ENCODE measurements at regions not wholly inside any gene's neighbourhood (a gene's known extent, or its start where the extent isn't known, plus 50 kb on each side); places are given as distances from the start of the nearest gene placed in this dataset.

DNA sequence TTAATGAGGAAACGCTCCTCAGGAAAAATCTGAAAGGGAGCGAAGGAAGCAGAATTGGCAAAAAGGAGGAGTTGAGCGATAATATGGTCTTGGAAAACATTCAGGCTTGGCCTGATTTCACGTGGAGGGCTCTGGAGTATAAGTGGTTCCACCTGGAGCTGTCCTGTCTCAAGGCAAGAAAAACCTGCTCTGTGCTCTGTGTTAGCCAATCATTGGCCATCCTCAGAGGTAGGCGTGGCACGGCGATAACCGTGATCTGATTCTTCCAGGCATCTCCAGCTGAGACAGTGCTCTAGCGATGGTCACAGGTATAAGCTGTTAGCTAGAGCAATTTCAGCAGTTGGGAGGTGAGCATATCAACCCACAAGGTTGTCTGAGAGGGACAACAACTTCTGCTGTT is 450.5 kb upstream of the MAF start:
- Mint-ChIP-seq H3K27ac (no peak overlapping the region), H3K27me3 (ENCODE audit: low read depth) (peaks cover 22% of the 10 kb centered on the region), H3K36me3 (no peaks in the 10 kb centered on the region), H3K4me3 (no peak overlapping the region), H3K9me3 (no peaks in the 10 kb centered on the region), H3K4me1 (peaks cover 1% of the 10 kb centered on the region)
- no peak for DNase-seq (ENCODE audit: low spot score in 2 of 2, unreplicated experiment in 2 of 2)
- no peak for TF ChIP-seq CTCF (IDR thresholded peaks at IDR 0.05; ENCODE audit: unreplicated experiment)

DNA sequence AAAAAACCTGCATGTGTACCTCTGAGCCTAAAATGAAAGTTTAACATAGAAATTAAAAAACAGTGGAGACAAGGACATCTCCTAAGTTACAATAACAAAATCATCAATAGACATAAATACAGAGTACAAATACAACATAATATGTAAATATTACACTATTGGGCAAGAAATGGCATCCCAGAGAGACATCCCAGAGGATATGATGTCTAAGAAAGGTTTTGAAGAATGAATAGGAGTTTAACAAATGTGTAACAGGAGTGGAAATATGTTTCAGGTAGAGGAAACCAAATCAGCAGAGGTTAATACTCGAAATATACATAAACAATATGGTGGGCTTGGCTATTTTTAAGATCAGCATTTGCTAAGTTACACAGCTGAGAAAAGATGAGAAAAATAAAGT is 447.7 kb upstream of the MAF start:
- Mint-ChIP-seq H3K9me3 (no peaks in the 10 kb centered on the region), H3K27ac (no peak overlapping the region), H3K4me3 (no peak overlapping the region), H3K4me1 (peaks cover 1% of the 10 kb centered on the region), H3K36me3 (no peaks in the 10 kb centered on the region), H3K27me3 (ENCODE audit: low read depth) (peaks cover 42% of the 10 kb centered on the region)
- TF ChIP-seq CTCF (IDR thresholded peaks at IDR 0.05; ENCODE audit: unreplicated experiment): no peak
- DNase-seq (ENCODE audit: low spot score in 2 of 2, unreplicated experiment in 2 of 2): no peak

DNA sequence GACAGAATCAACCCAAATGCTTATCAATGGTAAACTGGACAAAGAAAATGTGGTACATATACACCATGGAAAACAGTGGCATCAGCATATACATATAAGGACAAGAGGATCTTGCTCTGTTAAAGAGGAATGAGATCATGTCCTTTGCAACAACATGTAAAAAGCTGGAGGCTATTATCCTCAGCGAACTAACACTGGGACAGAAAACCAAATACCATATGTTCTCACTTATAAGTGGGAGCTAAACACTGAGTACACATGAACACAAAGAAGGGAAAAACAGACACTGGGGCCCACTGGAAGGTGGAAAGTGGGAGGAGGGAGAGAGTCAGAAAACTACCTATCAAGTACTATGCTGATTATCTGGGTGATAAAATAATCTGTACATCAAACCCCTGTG is 447.3 kb upstream of the MAF start:
- H3K36me3 Mint-ChIP-seq: no peaks in the 10 kb centered on the region
- H3K4me3 Mint-ChIP-seq: no peak overlapping the region
- H3K27ac Mint-ChIP-seq: no peak overlapping the region
- no peak for DNase-seq (ENCODE audit: low spot score in 2 of 2, unreplicated experiment in 2 of 2)
- H3K27me3 Mint-ChIP-seq (ENCODE audit: low read depth): peaks cover 44% of the 10 kb centered on the region
- no peaks in the 10 kb centered on the region for H3K9me3 Mint-ChIP-seq
- H3K4me1 Mint-ChIP-seq: peaks cover 1% of the 10 kb centered on the region
- TF ChIP-seq CTCF (IDR thresholded peaks at IDR 0.05; ENCODE audit: unreplicated experiment): no peak

- TF ChIP-seq CTCF (IDR thresholded peaks at IDR 0.05; ENCODE audit: unreplicated experiment): no peak
- H3K27me3 Mint-ChIP-seq (ENCODE audit: low read depth): peaks cover 46% of the 10 kb centered on the region
- no peak overlapping the region for H3K27ac Mint-ChIP-seq
- peaks cover 1% of the 10 kb centered on the region for H3K4me1 Mint-ChIP-seq
- H3K9me3 Mint-ChIP-seq: no peaks in the 10 kb centered on the region
- no peaks in the 10 kb centered on the region for H3K36me3 Mint-ChIP-seq
- no peak overlapping the region for H3K4me3 Mint-ChIP-seq
- no peak for DNase-seq (ENCODE audit: low spot score in 2 of 2, unreplicated experiment in 2 of 2)
These were observed 446.3 kb upstream of the MAF start for GRCh38 chr16:80046848-80047247.

DNA sequence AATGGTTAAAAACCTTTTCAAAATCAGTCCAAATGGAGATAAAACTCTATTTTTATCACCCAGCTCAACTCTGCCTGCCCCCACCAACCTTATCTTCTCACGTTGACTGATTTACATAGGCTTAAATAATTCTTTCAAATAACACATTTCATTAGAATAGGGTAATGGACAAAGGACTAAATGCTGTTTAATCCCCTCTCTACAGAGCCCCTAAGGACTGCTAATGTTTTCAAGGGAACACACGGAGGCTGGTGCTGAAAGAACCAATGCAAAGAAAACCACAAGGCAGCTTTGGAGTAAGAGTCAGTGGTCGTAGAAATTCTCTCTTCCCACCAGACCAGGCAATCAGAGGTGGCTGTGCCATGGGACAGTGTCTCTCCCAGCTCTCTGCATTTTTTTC is 445.7 kb upstream of the MAF start:
- Mint-ChIP-seq H3K27me3 (ENCODE audit: low read depth) (peaks cover 51% of the 10 kb centered on the region), H3K4me3 (no peak overlapping the region)
- TF ChIP-seq CTCF (IDR thresholded peaks at IDR 0.05; ENCODE audit: unreplicated experiment): no peak

DNA sequence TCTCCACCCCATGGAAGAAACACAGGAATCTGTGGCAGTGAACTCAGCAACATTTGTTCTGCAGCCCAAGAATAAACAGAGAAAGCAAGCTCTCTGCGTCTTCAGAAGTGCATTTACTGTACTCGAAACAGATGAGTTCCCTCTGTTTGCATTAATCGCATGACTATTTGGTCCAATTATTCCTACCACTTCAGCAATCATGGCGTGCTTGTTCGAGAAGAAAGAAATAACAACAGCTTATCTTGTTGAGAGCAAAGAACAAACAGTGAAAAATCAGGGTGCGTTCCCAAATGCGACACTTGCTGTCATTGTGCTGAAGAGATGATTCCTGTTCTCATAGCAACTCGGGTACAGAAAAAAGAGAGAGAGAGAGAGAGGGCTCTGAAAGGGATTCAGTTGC is 445.3 kb upstream of the MAF start:
- Mint-ChIP-seq H3K36me3 (no peaks in the 10 kb centered on the region), H3K9me3 (no peaks in the 10 kb centered on the region), H3K4me3 (no peak overlapping the region), H3K27ac (no peak overlapping the region), H3K27me3 (ENCODE audit: low read depth) (peaks cover 54% of the 10 kb centered on the region), H3K4me1 (peaks cover 1% of the 10 kb centered on the region)
- TF ChIP-seq CTCF (IDR thresholded peaks at IDR 0.05; ENCODE audit: unreplicated experiment): no peak
- DNase-seq (ENCODE audit: low spot score in 2 of 2, unreplicated experiment in 2 of 2): no peak

More for the DNA sequence above, 445.7 kb upstream of the MAF start:
- Mint-ChIP-seq H3K27ac (no peak overlapping the region), H3K9me3 (no peaks in the 10 kb centered on the region), H3K4me1 (peaks cover 1% of the 10 kb centered on the region), H3K36me3 (no peaks in the 10 kb centered on the region)
- no peak for DNase-seq (ENCODE audit: low spot score in 2 of 2, unreplicated experiment in 2 of 2)
